Mucosa of stomach (tissue), 1 donor: ENCODE measurements at regions not wholly inside any gene's neighbourhood (a gene's known extent, or its start where the extent isn't known, plus 50 kb on each side); places are given as distances from the start of the nearest gene placed in this dataset.

ENCODE experiments used
- H3K27me3 ChIP-seq: one replicate; pipeline ENCODE4 v1.7.0; 2013; ENCODE audit warnings: mild to moderate bottlenecking, low read length; ENCODE audit not compliant: control insufficient read depth, insufficient read depth
- H3K36me3 ChIP-seq: one replicate; pipeline ENCODE4 v1.7.0; 2013; ENCODE audit warnings: low read length; ENCODE audit not compliant: control insufficient read depth, insufficient read depth
- H3K4me1 ChIP-seq: one replicate; pipeline ENCODE4 v1.7.0; 2013; ENCODE audit warnings: mild to moderate bottlenecking, low read length; ENCODE audit not compliant: control insufficient read depth, insufficient read depth
- H3K4me3 ChIP-seq: one replicate; pipeline ENCODE4 v1.7.0; 2013; ENCODE audit warnings: low read length
- H3K9ac ChIP-seq: one replicate; pipeline ENCODE4 v1.7.0; 2013; ENCODE audit warnings: mild to moderate bottlenecking, low read length, moderate library complexity
- H3K9me3 ChIP-seq: one replicate; pipeline ENCODE4 v1.7.0; 2013; ENCODE audit warnings: mild to moderate bottlenecking, low read length, moderate library complexity; ENCODE audit not compliant: control insufficient read depth
- donor health status: Pancreatic carcinoma.

DNA sequence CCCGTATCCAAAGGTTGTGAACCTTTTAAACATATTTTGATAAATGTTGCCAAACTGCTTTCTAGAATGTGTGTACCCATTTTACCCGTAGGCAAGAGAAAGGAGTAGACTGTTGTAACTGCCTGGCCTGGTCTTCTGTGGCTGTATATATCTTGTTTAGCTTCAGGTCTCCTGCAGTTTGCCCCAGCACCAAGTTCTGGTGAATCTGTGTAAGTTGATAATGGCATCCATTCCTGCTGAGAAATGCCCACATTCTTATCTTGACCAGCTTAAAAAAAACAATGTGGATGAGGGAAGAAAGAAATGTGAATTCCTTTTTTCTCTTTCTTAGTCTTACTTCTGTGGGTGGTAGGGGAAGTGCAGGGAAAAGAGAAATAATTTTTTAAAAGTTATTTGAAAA is 53.3 kb upstream of the TLE3 start:
- H3K4me1 ChIP-seq: peaks cover 10% of the 10 kb centered on the region
- H3K36me3 ChIP-seq: no peaks in the 10 kb centered on the region
- no peaks in the 10 kb centered on the region for H3K9me3 ChIP-seq
- no peak overlapping the region for H3K4me3 ChIP-seq
- no peaks in the 10 kb centered on the region for H3K27me3 ChIP-seq
- H3K9ac ChIP-seq: no peak overlapping the region

DNA sequence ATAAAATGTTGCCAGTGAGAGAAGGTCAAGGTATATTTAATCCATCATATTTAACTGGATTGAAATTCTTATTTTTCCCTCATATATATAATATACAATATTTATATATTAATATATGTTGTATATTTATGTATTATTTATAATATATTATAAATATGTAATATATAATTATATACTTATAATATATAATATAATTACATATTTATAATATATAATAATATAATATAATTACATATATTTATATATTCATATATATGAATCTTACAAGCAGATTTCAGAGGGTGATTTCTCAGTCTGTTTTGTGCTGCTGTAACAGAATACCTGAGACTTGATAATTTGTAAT is 52.7 kb upstream of the TLE3 start:
- H3K9ac ChIP-seq: no peak overlapping the region
- H3K36me3 ChIP-seq: no peaks in the 10 kb centered on the region
- H3K4me1 ChIP-seq: peaks cover 10% of the 10 kb centered on the region
- H3K9me3 ChIP-seq: no peaks in the 10 kb centered on the region
- H3K4me3 ChIP-seq: no peak overlapping the region
- no peaks in the 10 kb centered on the region for H3K27me3 ChIP-seq

DNA sequence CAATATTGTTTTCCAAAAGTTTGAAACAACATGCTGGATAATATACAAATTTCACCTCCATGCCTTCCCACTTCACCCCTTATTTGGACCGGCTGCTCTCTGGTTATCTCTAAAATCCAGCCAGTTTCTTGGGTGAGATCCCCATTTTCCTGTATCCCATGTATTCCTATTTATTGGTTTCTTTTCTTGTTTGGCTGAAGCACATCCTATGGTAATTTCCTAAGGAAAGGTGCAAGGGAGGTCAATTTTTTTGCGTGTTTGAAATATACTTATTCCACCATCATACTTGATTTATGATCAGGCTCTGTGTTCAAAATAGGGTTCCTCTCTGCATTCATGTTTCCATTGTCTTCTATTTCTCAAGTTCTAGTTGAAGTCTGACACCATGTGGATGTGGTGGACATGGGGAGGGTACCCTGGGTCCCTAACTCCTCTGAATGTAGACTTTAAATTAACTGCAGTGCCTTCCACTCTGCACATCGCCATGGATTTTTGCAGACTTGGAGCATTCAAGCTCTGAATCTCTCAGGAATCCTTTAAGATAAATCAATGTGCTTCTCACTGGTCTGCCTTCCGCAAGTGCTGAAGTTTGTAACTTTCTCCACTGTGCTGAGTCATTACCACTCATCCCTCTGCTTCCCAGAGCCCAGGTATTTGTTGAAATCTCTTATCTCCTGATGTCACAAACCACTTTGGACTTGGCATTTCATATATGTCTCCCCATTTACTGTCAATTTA is 52.1 kb upstream of the TLE3 start:
- H3K36me3 ChIP-seq: no peaks in the 10 kb centered on the region
- peaks cover 5% of the 10 kb centered on the region for H3K4me1 ChIP-seq
- no peaks in the 10 kb centered on the region for H3K9me3 ChIP-seq
- H3K4me3 ChIP-seq: no peak overlapping the region
- no peaks in the 10 kb centered on the region for H3K27me3 ChIP-seq
- no peak overlapping the region for H3K9ac ChIP-seq

DNA sequence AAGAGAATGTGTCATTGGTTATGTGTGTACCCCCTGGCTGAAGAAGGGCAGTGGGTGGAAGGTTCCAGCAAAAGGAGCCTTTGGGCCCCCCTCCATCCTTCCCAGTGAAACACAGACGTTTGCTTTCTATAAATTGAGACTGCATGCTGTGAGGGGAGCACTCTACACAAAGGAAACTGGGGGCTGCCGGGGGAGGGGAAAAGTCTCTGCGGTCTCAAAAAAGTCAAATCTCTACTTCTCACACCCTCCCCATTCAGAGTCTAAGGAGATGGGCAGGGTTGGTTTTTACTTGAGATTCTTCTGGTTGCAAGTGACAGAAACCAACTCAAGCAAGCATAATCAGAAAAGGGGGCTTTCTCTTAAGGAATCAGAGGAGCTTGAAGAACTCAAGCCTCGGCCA is 50.1 kb upstream of the TLE3 start:
- no peaks in the 10 kb centered on the region for H3K36me3 ChIP-seq
- H3K9ac ChIP-seq: no peak overlapping the region
- H3K4me1 ChIP-seq: no peaks in the 10 kb centered on the region
- H3K4me3 ChIP-seq: no peak overlapping the region
- no peaks in the 10 kb centered on the region for H3K9me3 ChIP-seq
- no peaks in the 10 kb centered on the region for H3K27me3 ChIP-seq
